BE2C (cell line): ENCODE measurements at regions not wholly inside any gene's neighbourhood (a gene's known extent, or its start where the extent isn't known, plus 50 kb on each side); places are given as distances from the start of the nearest gene placed in this dataset.

Source experiments
- DNase-seq: peaks from one replicate; pipeline ENCODE4 v3.0.0-alpha.2; 2020
- H3K27me3 ChIP-seq: fragments of 250-450 bp; sonication (Bioruptor Pico); 2 replicates; pipeline ENCODE4 v1.5.1; 2020; ENCODE audit warnings: mild to moderate bottlenecking
- H3K36me3 ChIP-seq: fragments of 250-450 bp; sonication (Bioruptor Pico); 2 replicates; pipeline ENCODE4 v1.5.1; 2020; ENCODE audit warnings: mild to moderate bottlenecking
- H3K4me1 ChIP-seq: fragments of 250-450 bp; sonication (Bioruptor Pico); 2 replicates; pipeline ENCODE4 v1.5.1; 2020
- H3K4me3 ChIP-seq: 2 replicates; pipeline ENCODE4 v1.5.1; 2011; ENCODE audit warnings: low read depth, low read length
- H3K9me3 ChIP-seq: fragments of 250-450 bp; sonication (Bioruptor Pico); 2 replicates; pipeline ENCODE4 v1.5.1; 2020
- CTCF ChIP-seq: IDR thresholded peaks from 2 replicates; pipeline ENCODE4 v1.5.1; 2012; ENCODE audit warnings: mild to moderate bottlenecking, low read depth, low read length

- DNase-seq: no peak
Measured at GRCh38 chr20:6686171-6686570, 81.3 kb upstream of the BMP2 start.

GRCh38 chr20:6685626-6686025 lies 81.9 kb upstream of the BMP2 start:
- Histone ChIP-seq H3K4me1 (no peaks in the 10 kb centered on the region), H3K4me3 (no peak overlapping the region), H3K36me3 (no peaks in the 10 kb centered on the region), H3K9me3 (no peaks in the 10 kb centered on the region), H3K27me3 (no peaks in the 10 kb centered on the region)
- no peak for TF ChIP-seq CTCF
- DNase-seq: no peak

More at GRCh38 chr20:6686171-6686570, 81.3 kb upstream of the BMP2 start:
- Histone ChIP-seq H3K4me3 (no peak overlapping the region), H3K27me3 (no peaks in the 10 kb centered on the region), H3K36me3 (no peaks in the 10 kb centered on the region), H3K4me1 (no peaks in the 10 kb centered on the region), H3K9me3 (no peaks in the 10 kb centered on the region)
- TF ChIP-seq CTCF: no peak

GRCh38 chr20:6685181-6685582 lies 82.3 kb upstream of the BMP2 start:
- Histone ChIP-seq H3K27me3 (no peaks in the 10 kb centered on the region), H3K9me3 (no peaks in the 10 kb centered on the region), H3K4me3 (no peak overlapping the region), H3K4me1 (no peaks in the 10 kb centered on the region), H3K36me3 (no peaks in the 10 kb centered on the region)
- no peak for DNase-seq
- TF ChIP-seq CTCF: no peak

GRCh38 chr20:6683021-6683977 lies 84.2 kb upstream of the BMP2 start:
- no peaks in the 10 kb centered on the region for H3K4me1 ChIP-seq
- no peaks in the 10 kb centered on the region for H3K27me3 ChIP-seq
- H3K4me3 ChIP-seq: no peak overlapping the region
- no peaks in the 10 kb centered on the region for H3K9me3 ChIP-seq
- DNase-seq: no peak
- no peak for TF ChIP-seq CTCF
- H3K36me3 ChIP-seq: no peaks in the 10 kb centered on the region

GRCh38 chr20:6680854-6681253 lies 86.6 kb upstream of the BMP2 start:
- Histone ChIP-seq H3K4me1 (no peaks in the 10 kb centered on the region), H3K4me3 (no peak overlapping the region), H3K27me3 (no peaks in the 10 kb centered on the region), H3K36me3 (no peaks in the 10 kb centered on the region), H3K9me3 (no peaks in the 10 kb centered on the region)
- no peak for DNase-seq
- no peak for TF ChIP-seq CTCF

- H3K27me3 ChIP-seq: no peaks in the 10 kb centered on the region
- no peak overlapping the region for H3K4me3 ChIP-seq
- TF ChIP-seq CTCF: no peak
- no peaks in the 10 kb centered on the region for H3K9me3 ChIP-seq
- no peaks in the 10 kb centered on the region for H3K4me1 ChIP-seq
- no peaks in the 10 kb centered on the region for H3K36me3 ChIP-seq
- no peak for DNase-seq
Measured at GRCh38 chr20:6680441-6680840, 87.0 kb upstream of the BMP2 start.
